Ishikawa (cell line): ENCODE measurements at regions not wholly inside any gene's neighbourhood (a gene's known extent, or its start where the extent isn't known, plus 50 kb on each side); places are given as distances from the start of the nearest gene placed in this dataset.

Experiments used
- CEBPB ChIP-seq: IDR thresholded peaks from 2 replicates; pipeline ENCODE4 v1.6.1; 2012
- CREB1 ChIP-seq: IDR thresholded peaks from 2 replicates; pipeline ENCODE4 v1.6.1; 2012; ENCODE audit warnings: low read depth
- EGR1 ChIP-seq: IDR thresholded peaks from 2 replicates; pipeline ENCODE4 v1.6.1; 2012
- EP300 ChIP-seq: IDR thresholded peaks from 2 replicates; pipeline ENCODE4 v1.6.1; 2012; ENCODE audit warnings: borderline replicate concordance
- FOXM1 ChIP-seq: IDR thresholded peaks from 2 replicates; pipeline ENCODE4 v1.6.1; 2012; ENCODE audit warnings: low read depth, borderline replicate concordance
- NFIC ChIP-seq: IDR thresholded peaks from 2 replicates; pipeline ENCODE4 v1.6.1; 2012
- RAD21 ChIP-seq: IDR thresholded peaks from 2 replicates; pipeline ENCODE4 v1.6.1; 2012; ENCODE audit warnings: low read depth
- TAF1 ChIP-seq: IDR thresholded peaks from 2 replicates; pipeline ENCODE4 v1.6.1; 2012; ENCODE audit warnings: low read depth, mild to moderate bottlenecking
- TCF12 ChIP-seq: IDR thresholded peaks from 2 replicates; pipeline ENCODE4 v1.6.1; 2012; ENCODE audit warnings: low read depth
- TEAD4 ChIP-seq: IDR thresholded peaks from 2 replicates; pipeline ENCODE4 v1.6.1; 2012
- YY1 ChIP-seq: IDR thresholded peaks from 2 replicates; pipeline ENCODE4 v1.6.1; 2012; ENCODE audit warnings: low read depth
- ZBTB7A ChIP-seq: IDR thresholded peaks from 2 replicates; pipeline ENCODE4 v1.6.1; 2012; ENCODE audit warnings: low read depth
- TF ChIP-seq, protein P1 (sequence below): IDR thresholded peaks from 2 replicates; pipeline ENCODE4 v1.6.1; 2012
- TF ChIP-seq, protein P2 (sequence below): IDR thresholded peaks from 2 replicates; pipeline ENCODE4 v1.6.1; 2012
- TF ChIP-seq, protein P3 (sequence below): IDR thresholded peaks from 2 replicates; pipeline ENCODE4 v1.6.1; 2012; ENCODE audit warnings: low read depth, mild to moderate bottlenecking

DNA sequence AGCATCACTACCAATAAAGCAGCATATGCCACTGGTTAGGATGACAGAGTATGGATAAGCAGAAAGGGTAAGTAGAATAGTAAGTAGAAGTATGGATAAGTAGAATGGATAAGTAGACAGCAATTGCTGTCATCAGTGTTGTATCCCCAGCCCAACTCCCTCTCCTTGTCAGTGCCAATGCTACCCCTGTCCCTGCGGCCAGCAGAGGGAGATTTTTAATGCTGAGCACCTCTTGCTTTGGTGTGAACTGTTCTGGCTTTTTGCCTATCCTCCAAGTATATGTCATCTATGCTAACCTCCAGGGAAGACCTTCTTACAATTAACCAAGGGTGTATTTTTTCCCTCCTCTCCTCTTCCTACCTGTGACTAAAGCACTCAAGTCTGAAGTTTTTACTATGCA is 136.7 kb upstream of the SPHKAP start:
- peak; percentile 27; the same call in 1 of the 2 replicates for TF ChIP-seq RAD21
- TF ChIP-seq EGR1, result no peak

DNA sequence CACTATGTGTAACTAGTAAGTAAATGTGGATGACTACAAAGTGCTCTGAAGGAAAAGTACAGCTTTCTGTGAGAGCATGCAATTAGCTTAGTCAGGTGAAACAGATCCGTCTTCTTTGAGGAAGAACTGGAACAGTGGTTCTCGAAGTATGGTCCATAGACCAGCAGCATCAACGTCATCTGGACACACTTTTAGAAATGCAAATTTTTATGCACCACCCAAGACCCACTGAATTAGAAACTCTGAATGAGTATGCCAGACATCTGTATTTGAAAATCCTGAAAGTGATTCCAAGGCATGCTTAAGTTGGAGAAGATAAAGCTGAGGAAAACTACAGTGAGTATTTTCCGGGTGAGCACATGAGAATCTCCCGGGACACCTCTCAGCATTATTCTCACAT is 130.7 kb upstream of the SPHKAP start:
- TF ChIP-seq EP300, result no peak
- TF ChIP-seq YY1, result no peak
- TF ChIP-seq TAF1, result no peak
- TF ChIP-seq, protein P1, sequence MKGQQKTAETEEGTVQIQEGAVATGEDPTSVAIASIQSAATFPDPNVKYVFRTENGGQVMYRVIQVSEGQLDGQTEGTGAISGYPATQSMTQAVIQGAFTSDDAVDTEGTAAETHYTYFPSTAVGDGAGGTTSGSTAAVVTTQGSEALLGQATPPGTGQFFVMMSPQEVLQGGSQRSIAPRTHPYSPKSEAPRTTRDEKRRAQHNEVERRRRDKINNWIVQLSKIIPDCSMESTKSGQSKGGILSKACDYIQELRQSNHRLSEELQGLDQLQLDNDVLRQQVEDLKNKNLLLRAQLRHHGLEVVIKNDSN, result no peak
- TF ChIP-seq, protein P2, sequence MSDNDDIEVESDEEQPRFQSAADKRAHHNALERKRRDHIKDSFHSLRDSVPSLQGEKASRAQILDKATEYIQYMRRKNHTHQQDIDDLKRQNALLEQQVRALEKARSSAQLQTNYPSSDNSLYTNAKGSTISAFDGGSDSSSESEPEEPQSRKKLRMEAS, result no peak
- TF ChIP-seq, protein P3, sequence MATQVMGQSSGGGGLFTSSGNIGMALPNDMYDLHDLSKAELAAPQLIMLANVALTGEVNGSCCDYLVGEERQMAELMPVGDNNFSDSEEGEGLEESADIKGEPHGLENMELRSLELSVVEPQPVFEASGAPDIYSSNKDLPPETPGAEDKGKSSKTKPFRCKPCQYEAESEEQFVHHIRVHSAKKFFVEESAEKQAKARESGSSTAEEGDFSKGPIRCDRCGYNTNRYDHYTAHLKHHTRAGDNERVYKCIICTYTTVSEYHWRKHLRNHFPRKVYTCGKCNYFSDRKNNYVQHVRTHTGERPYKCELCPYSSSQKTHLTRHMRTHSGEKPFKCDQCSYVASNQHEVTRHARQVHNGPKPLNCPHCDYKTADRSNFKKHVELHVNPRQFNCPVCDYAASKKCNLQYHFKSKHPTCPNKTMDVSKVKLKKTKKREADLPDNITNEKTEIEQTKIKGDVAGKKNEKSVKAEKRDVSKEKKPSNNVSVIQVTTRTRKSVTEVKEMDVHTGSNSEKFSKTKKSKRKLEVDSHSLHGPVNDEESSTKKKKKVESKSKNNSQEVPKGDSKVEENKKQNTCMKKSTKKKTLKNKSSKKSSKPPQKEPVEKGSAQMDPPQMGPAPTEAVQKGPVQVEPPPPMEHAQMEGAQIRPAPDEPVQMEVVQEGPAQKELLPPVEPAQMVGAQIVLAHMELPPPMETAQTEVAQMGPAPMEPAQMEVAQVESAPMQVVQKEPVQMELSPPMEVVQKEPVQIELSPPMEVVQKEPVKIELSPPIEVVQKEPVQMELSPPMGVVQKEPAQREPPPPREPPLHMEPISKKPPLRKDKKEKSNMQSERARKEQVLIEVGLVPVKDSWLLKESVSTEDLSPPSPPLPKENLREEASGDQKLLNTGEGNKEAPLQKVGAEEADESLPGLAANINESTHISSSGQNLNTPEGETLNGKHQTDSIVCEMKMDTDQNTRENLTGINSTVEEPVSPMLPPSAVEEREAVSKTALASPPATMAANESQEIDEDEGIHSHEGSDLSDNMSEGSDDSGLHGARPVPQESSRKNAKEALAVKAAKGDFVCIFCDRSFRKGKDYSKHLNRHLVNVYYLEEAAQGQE, result no peak
- TF ChIP-seq ZBTB7A, result no peak

DNA sequence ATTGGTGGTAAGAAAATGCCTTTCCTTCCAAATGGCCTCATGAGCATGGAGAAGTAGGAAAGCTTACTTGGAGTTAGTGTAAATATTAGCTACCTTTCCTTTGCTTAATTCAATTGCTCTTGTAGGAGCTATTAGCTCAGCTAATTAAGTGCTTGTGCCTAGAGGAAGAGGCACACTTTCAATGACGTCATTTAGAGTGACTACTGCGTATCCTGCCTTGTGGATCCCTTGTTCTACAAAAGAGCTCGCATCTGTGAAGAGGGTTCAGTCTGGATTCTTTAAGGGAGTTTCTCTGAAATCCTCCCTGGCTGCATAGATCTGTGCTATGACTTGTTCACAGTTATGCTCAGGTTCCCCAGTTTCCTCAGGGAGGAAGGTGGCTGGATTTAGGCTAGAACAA is 122.5 kb upstream of the SPHKAP start:
- TF ChIP-seq EP300 (no peak), ZBTB7A (no peak), CREB1 (no peak), TCF12 (no peak), CEBPB (no peak)
- TF ChIP-seq, protein P1, result no peak
- TF ChIP-seq, protein P2, result no peak
- TF ChIP-seq, protein P3, result no peak

DNA sequence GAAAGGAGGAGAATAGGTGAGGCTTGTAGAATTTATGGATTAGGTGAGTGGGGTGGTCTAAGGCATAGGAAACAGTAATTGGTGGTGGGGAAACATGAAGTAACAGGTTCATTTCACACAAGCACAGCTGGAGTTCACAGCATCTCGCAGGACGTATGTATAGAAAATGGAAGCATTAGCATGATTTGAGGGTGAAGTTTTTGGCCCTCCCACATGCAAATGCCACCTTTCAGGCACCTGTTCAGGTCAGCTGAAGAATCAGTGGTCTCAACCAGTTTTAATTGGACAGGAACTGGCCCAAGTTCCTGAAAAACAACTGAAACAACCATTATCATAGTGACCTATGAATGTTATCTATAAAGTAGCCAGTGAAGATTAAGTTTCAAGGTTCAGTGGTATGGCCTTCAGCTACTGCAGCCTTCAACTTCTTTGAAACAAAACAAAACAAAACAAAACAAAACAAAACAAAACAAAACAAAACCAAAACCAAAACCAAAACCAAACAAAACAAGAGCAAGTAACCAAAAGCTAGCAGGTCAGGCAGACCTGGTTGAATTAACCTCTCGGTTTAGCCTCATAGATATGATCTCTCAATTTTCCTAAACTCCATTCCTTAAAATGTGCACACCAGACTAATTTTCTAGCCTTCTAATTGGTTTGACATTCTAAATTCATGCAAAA is 102.1 kb upstream of the SPHKAP start:
- no peak for TF ChIP-seq EGR1
- TF ChIP-seq RAD21, result no peak
- TF ChIP-seq, protein P1, result no peak
- TF ChIP-seq FOXM1, result no peak
- no peak for TF ChIP-seq ZBTB7A
- no peak for TF ChIP-seq NFIC
- no peak for TF ChIP-seq EP300
- no peak for TF ChIP-seq CEBPB
- TF ChIP-seq YY1, result no peak
- TF ChIP-seq TAF1, result no peak
- TF ChIP-seq, protein P2, result no peak

DNA sequence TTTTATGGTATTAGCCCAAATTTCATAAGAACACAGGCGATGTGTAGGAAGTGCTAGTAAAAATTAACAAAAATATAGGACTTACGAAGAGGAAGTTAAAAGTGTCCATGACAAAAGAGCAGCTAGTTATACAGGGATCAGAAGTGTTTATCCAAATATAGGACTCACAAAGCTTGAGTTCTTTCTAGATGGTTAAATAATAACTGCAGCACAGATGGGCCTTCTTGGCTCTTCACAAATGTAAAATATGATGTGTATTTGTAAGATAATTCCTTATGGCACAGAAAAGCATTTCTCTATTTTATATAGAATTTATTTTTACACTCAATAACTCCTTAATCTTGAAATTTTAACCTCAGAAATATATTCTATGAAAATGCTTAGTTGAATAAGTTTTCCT is 100.9 kb upstream of the SPHKAP start:
- TF ChIP-seq, protein P1, result no peak
- TF ChIP-seq TAF1 (no peak), FOXM1 (no peak), RAD21 (no peak), CEBPB (no peak), TEAD4 (no peak), TCF12 (no peak), EGR1 (no peak), YY1 (no peak), NFIC (no peak), EP300 (no peak), CREB1 (no peak)
- TF ChIP-seq, protein P2, result no peak
- TF ChIP-seq, protein P3, result no peak
